ENCODE measurements at regions not wholly inside any gene's neighbourhood (a gene's known extent, or its start where the extent isn't known, plus 50 kb on each side); places are given as distances from the start of the nearest gene placed in this dataset.

GRCh38 chr2:175732531-175732930 is 269.5 kb downstream of the LNPK start (continued):
- TF ChIP-seq REST (IDR thresholded peaks at IDR 0.05; ENCODE audit: low read depth) (no peak), ATF3 (IDR thresholded peaks at IDR 0.05) (no peak)

DNA sequence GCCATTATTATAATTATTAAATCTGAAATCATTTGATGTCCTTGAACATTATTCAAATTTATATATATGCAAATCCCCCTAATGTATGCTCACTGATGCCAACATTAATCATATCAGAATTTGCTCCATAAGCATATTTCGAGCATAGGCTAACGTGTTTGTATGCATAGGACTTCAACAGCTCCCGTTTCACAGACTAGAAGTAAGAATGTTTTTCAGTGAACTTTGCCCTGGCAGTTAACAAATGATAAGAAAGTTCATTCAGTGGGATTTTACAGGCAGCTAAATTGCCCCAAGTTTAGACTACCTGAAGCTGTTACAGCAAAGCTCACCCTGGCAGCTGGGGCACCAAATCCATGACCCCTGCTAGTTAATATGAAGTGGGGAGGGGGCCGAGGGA is 272.0 kb downstream of the LNPK start:
- TF ChIP-seq SP1 (IDR thresholded peaks at IDR 0.05; ENCODE audit: low read depth) (no peak), ELF1 (IDR thresholded peaks at IDR 0.05; ENCODE audit: borderline replicate concordance, low read depth) (no peak), POLR2A (IDR thresholded peaks at IDR 0.05; ENCODE audit: borderline replicate concordance, extremely low read depth, insufficient read depth, insufficient read length) (no peak), MAX (IDR thresholded peaks at IDR 0.05) (no peak), POLR2AphosphoS5 (IDR thresholded peaks at IDR 0.05; ENCODE audit: low read depth, low read length) (no peak), REST (IDR thresholded peaks at IDR 0.05; ENCODE audit: low read depth) (no peak), RAD21 (IDR thresholded peaks at IDR 0.05; ENCODE audit: low read depth) (no peak), EZH2 (IDR thresholded peaks at IDR 0.05) (no peak), ZNF274 (IDR thresholded peaks at IDR 0.05; ENCODE audit: low read depth, low read length) (no peak), TCF7L2 (IDR thresholded peaks at IDR 0.05; ENCODE audit: borderline replicate concordance, extremely low read depth, insufficient read depth, insufficient read length) (no peak), ATF3 (IDR thresholded peaks at IDR 0.05) (no peak)
- ChIA-PET POLR2A (no interaction called here), RAD21 (ENCODE audit: low non-redundant PET in 1 of 2, low total read pairs in 2 of 2, uncharacterized antibody in 2 of 2, unreplicated experiment in 2 of 2) (no interaction called here), CTCF (no interaction called here)
- Histone ChIP-seq H3K4me2 (ENCODE audit: low read length) (no peak overlapping the region), H3K9ac (ENCODE audit: low read length) (no peak overlapping the region), H4K20me1 (ENCODE audit: insufficient read depth) (no peaks in the 10 kb centered on the region), H3K27ac (ENCODE audit: low read depth, low read length) (no peak overlapping the region), H3K9me3 (ENCODE audit: control insufficient read depth in 1 of 2, insufficient read depth in 1 of 2, low read depth in 1 of 2, low read length in 2 of 2) (no peaks in the 10 kb centered on the region), H3K27me3 (ENCODE audit: insufficient read depth, low read length) (no peaks in the 10 kb centered on the region), H3K36me3 (ENCODE audit: control insufficient read depth in 1 of 2, insufficient read depth in 2 of 2, low read length in 2 of 2) (no peaks in the 10 kb centered on the region), H3K4me1 (ENCODE audit: control insufficient read depth in 1 of 2, insufficient read depth in 2 of 2, low read length in 2 of 2) (no peaks in the 10 kb centered on the region), H2AFZ (ENCODE audit: low read depth, low read length, poor library complexity, severe bottlenecking) (no peak overlapping the region), H3K4me3 (replicated peaks in 1 of 2; ENCODE audit: low read depth in 1 of 2, low read length in 2 of 2) (no peak overlapping the region), H3K9me2 (ENCODE audit: insufficient read depth) (no peaks in the 10 kb centered on the region), H3K79me2 (ENCODE audit: insufficient read depth, low read length) (no peaks in the 10 kb centered on the region)
- DNase-seq (ENCODE audit: low read depth, low spot score) (no peak), ATAC-seq (no peak)
- no TSS peak for BruUV-seq (replicated peaks)
- intact Hi-C loops (cut with micrococcal nuclease), result no loop called here
